ENCODE measurements at regions not wholly inside any gene's neighbourhood (a gene's known extent, or its start where the extent isn't known, plus 50 kb on each side); places are given as distances from the start of the nearest gene placed in this dataset.

DNA sequence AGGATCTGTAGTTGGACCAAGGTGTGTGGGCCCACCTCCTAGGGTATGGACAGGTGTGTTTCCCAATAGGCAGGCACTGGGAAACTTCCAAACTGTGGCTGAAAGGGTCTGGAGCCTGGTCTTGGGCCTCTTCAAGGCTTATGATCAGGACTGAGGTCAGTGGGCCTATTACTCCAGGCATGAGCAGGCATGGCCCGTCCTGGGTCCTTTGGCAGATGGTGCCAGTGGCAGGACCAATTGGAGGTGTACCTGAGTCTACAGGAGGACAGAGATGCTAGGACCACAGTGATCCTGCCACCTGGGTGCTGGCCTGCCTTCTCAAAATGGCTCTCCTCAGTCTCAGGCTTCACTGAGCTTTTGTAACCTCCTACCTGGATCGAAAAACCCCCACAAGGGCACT, 95.4 kb downstream of the RAB18 start:
- Mint-ChIP-seq H3K9me3 (ENCODE audit: low read depth) (peaks cover 3% of the 10 kb centered on the region), H3K27me3 (peaks cover 2% of the 10 kb centered on the region), H3K4me1 (no peaks in the 10 kb centered on the region), H3K4me3 (no peak overlapping the region), H3K36me3 (ENCODE audit: low read depth) (no peaks in the 10 kb centered on the region), H3K27ac (no peak overlapping the region)
- intact Hi-C loops (cut with DNase I, micrococcal nuclease) = no loop called here
- ATAC-seq (no peak), DNase-seq (no peak)
- POLR2A ChIA-PET = no interaction called here
- CTCF ChIA-PET = interaction anchor here (1.1 kb wide), 1 partner anchor 10 kb away, joined by 3 read pairs; no protein-coding TSS in a partner anchor

DNA sequence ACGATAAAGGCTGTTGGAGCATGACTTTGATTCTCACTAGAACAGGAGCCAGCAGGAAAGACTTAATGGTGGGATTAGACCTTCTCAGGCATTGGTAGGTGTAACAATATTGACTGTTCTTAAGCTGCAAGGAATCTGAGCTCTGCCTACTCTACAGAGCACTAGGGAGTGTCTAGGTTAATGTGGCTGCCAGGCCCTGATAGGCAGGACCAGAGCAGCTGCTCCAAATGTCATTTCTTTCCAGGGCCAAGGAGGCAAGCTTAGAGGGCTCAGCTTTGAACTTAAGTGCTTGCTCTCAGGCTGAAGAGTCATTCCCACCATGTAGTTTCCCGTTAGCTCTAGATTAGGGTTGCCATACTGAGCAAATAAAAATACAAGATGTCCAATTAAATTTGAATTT, 96.8 kb downstream of the RAB18 start:
- DNase-seq (no peak), ATAC-seq (no peak)
- Mint-ChIP-seq H3K4me1 (no peaks in the 10 kb centered on the region), H3K4me3 (no peak overlapping the region), H3K9me3 (ENCODE audit: low read depth) (peaks cover 3% of the 10 kb centered on the region), H3K27me3 (peaks cover 2% of the 10 kb centered on the region), H3K36me3 (ENCODE audit: low read depth) (no peaks in the 10 kb centered on the region), H3K27ac (no peak overlapping the region)
- intact Hi-C loops (cut with DNase I, micrococcal nuclease) = no loop called here
- CTCF ChIA-PET = interaction anchor here (0.7 kb wide), 1 partner anchor 1584 kb away, joined by 3 read pairs; no protein-coding TSS in a partner anchor
- POLR2A ChIA-PET = interaction anchor here (0.5 kb wide), 1 partner anchor 130 kb away, joined by 3 read pairs; no protein-coding TSS in a partner anchor

DNA sequence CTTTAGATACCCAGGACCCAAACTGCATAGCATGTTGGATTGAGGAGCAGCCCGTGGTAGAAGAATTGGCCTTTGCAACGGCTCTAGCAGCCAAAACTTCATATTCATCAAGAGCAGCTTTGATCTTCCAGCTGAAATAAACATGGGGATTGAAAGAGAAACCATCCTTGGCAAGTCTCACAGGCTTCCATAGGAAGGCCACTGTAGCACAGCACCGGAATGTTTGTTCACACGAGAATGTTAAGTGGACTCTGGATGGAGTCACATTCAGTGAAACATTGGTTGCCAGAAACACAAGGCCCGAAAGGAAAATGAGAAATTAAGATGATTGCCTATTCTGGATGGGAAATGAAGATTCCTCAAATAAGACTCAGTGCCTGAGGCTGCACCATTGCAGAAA, 97.4 kb downstream of the RAB18 start:
- POLR2A ChIA-PET = interaction anchor here (0.5 kb wide), 1 partner anchor 130 kb away, joined by 3 read pairs; no protein-coding TSS in a partner anchor
- CTCF ChIA-PET = no interaction called here
- Mint-ChIP-seq H3K27ac (no peak overlapping the region), H3K9me3 (ENCODE audit: low read depth) (no peaks in the 10 kb centered on the region), H3K36me3 (ENCODE audit: low read depth) (no peaks in the 10 kb centered on the region), H3K4me1 (no peaks in the 10 kb centered on the region), H3K27me3 (peaks cover 2% of the 10 kb centered on the region), H3K4me3 (no peak overlapping the region)
- no peak for ATAC-seq
- DNase-seq = no peak
- intact Hi-C loops (cut with DNase I, micrococcal nuclease) = no loop called here

DNA sequence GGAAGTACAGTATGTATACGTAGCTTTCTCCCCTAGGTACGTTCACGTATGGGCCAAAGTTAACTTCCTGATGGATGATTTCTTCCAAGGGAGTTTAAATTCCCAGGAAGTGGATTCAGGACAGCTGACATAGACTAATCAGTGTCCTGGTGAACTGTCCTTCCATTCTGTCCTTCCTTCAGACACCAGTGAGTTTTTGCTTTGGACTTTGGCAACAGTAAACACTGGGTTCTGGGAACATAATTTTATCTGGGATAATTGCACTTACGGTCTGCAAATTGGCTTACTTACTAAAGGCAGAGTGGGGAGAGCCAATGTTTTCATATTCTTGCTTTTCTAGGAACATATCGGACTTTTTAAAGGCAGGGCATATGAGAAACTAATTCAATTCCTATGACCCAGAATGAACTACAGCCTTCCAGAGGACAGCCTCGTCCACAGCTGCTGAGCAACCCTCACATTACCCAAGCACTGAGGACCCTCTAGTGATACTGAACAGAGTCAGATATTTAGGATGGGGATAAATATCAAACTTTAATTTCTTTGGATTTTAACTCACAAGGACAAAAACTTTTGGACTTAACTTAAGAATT, 97.9 kb downstream of the RAB18 start:
- H3K27ac Mint-ChIP-seq = no peak overlapping the region
- no peak for DNase-seq
- POLR2A ChIA-PET = no interaction called here

DNA sequence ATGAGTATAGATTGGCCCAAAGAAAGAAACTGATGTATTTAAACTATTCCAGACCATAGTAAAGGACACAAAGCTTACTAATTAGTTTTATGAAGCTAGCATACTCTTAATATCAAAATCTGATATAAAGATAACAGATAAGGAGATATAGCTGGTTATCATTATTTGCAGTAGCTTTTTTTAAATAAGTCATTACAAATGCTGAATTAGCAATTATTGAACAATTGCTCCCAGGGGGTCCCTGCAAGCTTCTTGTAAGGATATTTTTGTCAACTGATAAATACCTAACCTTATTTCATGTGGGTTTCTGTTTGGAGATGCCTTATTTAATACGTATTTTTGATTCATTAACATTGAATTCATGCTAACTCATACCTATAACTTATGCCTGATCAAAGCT, 99.0 kb downstream of the RAB18 start:
- POLR2A ChIA-PET = no interaction called here
- ATAC-seq = no peak
- H3K27me3 Mint-ChIP-seq = peaks cover 2% of the 10 kb centered on the region

More for the DNA sequence above, 97.9 kb downstream of the RAB18 start:
- Mint-ChIP-seq H3K4me3 (no peak overlapping the region), H3K9me3 (ENCODE audit: low read depth) (no peaks in the 10 kb centered on the region), H3K27me3 (peaks cover 2% of the 10 kb centered on the region), H3K36me3 (ENCODE audit: low read depth) (no peaks in the 10 kb centered on the region), H3K4me1 (no peaks in the 10 kb centered on the region)
- intact Hi-C loops (cut with DNase I, micrococcal nuclease) = no loop called here
- CTCF ChIA-PET = no interaction called here
- ATAC-seq = no peak

DNA sequence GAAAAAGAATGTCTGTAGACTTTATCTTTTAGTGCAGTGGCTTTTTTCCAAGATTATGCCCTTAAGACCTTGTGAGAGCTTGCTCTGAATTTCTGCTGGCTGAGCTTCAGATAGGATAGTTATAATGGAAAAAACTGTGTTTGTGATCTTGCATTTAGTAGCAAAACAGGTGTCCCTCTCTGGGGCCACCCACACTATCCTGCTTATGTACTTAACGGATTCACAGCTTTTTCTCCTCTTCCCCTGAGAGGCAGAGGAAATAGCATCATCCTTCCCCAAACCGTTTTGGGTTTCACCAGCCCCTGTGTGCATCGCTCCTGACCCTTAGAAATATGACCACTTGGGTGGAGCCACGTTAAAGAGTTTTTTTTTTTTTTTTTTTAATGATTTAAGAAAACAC, 101.2 kb downstream of the RAB18 start:
- ATAC-seq (no peak), DNase-seq (no peak)
- Mint-ChIP-seq H3K4me1 (no peaks in the 10 kb centered on the region), H3K36me3 (ENCODE audit: low read depth) (no peaks in the 10 kb centered on the region), H3K9me3 (ENCODE audit: low read depth) (no peaks in the 10 kb centered on the region), H3K27me3 (peaks cover 2% of the 10 kb centered on the region), H3K4me3 (no peak overlapping the region), H3K27ac (no peak overlapping the region)
- intact Hi-C loops (cut with DNase I, micrococcal nuclease) = no loop called here
- ChIA-PET POLR2A (no interaction called here), CTCF (no interaction called here)

More for the DNA sequence above, 99.0 kb downstream of the RAB18 start:
- CTCF ChIA-PET = interaction anchor here (0.9 kb wide), 1 partner anchor 1702 kb away, joined by 3 read pairs; no protein-coding TSS in a partner anchor
- Mint-ChIP-seq H3K36me3 (ENCODE audit: low read depth) (no peaks in the 10 kb centered on the region), H3K27ac (no peak overlapping the region), H3K4me1 (no peaks in the 10 kb centered on the region), H3K4me3 (no peak overlapping the region), H3K9me3 (ENCODE audit: low read depth) (no peaks in the 10 kb centered on the region)
- intact Hi-C loops (cut with DNase I, micrococcal nuclease) = no loop called here
- no peak for DNase-seq

DNA sequence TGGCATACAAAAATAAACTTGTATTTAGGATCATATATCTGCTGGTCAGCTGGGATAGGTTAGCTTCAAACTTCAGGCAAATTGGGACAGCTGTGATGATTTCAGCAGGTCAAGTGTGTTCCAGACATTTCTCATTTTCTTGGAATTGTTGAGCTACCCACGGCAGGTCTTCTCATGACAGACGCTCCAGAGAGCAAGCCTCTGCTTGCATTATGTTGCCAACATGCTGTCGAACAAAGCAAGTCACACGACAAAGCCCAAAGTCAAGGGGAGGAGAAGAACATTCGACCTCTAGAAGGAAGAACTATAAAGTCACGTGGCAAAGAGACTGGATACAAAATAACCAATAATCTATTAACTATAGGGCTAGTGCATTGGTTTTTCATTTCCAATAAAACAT, 103.5 kb downstream of the RAB18 start:
- H3K9me3 Mint-ChIP-seq (ENCODE audit: low read depth) = no peaks in the 10 kb centered on the region
- peaks cover 2% of the 10 kb centered on the region for H3K27me3 Mint-ChIP-seq
- H3K4me3 Mint-ChIP-seq = no peak overlapping the region
- CTCF ChIA-PET = no interaction called here
- H3K27ac Mint-ChIP-seq = no peak overlapping the region
- intact Hi-C loops (cut with DNase I, micrococcal nuclease) = no loop called here
- no peaks in the 10 kb centered on the region for H3K4me1 Mint-ChIP-seq
- DNase-seq (no peak), ATAC-seq (no peak)
- POLR2A ChIA-PET = no interaction called here
- no peaks in the 10 kb centered on the region for H3K36me3 Mint-ChIP-seq (ENCODE audit: low read depth)

DNA sequence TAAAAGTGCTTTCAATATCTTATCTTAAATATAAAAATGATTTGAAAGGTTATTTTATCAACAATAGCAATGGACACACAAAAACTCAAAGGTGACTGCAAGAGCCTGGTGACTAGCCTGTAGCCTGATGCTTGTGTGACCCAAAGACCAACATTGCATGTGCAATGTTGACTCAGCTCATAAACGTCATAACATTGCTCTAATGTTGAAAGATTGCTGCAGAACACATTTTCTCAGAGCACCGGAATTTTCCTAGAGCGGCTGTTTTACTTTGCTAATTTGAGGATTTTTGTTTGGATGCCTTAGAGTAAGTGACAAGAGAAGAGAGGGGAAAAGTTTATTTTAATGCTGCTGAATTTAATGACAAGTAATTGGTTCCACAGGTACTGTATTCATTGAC, 107.1 kb downstream of the RAB18 start:
- H3K36me3 Mint-ChIP-seq (ENCODE audit: low read depth) = no peaks in the 10 kb centered on the region
- ChIA-PET POLR2A (no interaction called here), CTCF (interaction anchor here (1.5 kb wide), 1 partner anchor 44 kb away, joined by 4 read pairs; no protein-coding TSS in a partner anchor)
- peaks cover 2% of the 10 kb centered on the region for H3K27me3 Mint-ChIP-seq
- ATAC-seq (no peak), DNase-seq (no peak)
- no peaks in the 10 kb centered on the region for H3K4me1 Mint-ChIP-seq
- intact Hi-C loops (cut with DNase I, micrococcal nuclease) = no loop called here
- H3K27ac Mint-ChIP-seq = no peak overlapping the region
- no peak overlapping the region for H3K4me3 Mint-ChIP-seq
- H3K9me3 Mint-ChIP-seq (ENCODE audit: low read depth) = no peaks in the 10 kb centered on the region

DNA sequence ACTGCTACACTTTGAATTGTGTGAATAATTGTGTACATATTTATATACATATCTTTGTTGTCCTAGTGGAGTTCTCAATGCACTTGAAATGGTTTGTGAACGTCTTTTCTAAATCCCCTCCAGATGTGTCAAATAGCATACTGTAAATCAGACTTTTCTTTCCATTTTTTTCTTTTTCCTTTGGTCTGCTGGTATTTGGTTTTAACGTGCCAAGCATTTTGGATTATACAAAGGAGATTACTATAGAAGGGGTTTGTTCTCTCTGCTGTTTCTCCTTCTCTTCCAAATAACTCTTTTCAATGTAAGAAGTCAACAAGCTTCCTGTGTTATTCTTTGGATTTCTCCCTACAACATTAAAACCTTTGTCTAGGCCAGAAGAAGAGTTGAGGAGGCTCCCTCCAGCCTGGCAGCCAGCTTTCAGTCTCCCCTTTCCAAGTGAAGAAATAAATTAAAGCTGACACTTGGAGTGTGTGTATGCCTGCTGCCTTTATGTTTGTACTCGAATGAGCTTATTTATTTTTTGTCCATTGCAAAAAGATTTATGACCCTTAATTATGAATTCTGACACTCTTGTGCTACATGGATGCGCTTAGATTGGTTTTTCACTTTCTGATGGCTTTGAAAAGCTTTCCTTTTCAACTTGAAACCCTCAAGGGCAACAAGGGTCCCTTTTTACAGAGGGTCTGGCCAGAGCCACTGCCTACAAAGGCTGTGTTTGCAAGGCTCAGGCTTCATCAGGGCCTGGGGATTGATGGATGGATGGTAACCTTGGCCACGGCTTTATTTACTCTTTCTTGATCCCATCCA, 107.8 kb downstream of the RAB18 start:
- CTCF ChIA-PET = interaction anchor here (1.5 kb wide), 1 partner anchor 45 kb away, joined by 4 read pairs; no protein-coding TSS in a partner anchor
- intact Hi-C loops (cut with DNase I, micrococcal nuclease) = no loop called here
- POLR2A ChIA-PET = no interaction called here
- Mint-ChIP-seq H3K36me3 (ENCODE audit: low read depth) (no peaks in the 10 kb centered on the region), H3K27ac (no peak overlapping the region), H3K27me3 (peaks cover 2% of the 10 kb centered on the region), H3K4me3 (no peak overlapping the region), H3K9me3 (ENCODE audit: low read depth) (no peaks in the 10 kb centered on the region), H3K4me1 (no peaks in the 10 kb centered on the region)
- no peak for ATAC-seq
- DNase-seq = no peak

DNA sequence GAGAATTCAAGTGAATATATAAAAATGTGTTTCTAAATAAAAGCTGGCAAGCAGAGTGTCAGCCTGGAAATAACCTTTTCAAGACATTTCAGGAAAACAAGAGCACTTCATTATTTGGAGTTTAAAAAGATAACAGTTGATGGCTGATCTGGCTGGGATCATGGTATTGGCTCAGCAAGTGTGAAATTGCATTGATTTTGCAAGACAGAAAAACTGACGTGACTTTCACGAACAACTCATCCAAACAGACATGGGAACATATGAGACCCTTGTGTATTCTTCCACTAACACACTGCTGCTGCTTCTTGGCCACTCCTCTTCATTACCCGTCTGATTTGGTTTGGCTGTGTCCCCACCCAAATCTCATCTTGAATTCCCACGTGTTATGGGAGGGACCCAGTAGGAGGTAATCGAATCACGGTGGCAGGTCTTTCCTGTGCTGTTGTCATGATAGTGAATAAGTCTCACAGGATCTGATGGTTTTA, 108.5 kb downstream of the RAB18 start:
- ChIA-PET CTCF (no interaction called here), POLR2A (no interaction called here)
- no peaks in the 10 kb centered on the region for H3K9me3 Mint-ChIP-seq (ENCODE audit: low read depth)
- DNase-seq (no peak), ATAC-seq (no peak)
- no peak overlapping the region for H3K4me3 Mint-ChIP-seq
- H3K27ac Mint-ChIP-seq = no peak overlapping the region
- no peaks in the 10 kb centered on the region for H3K4me1 Mint-ChIP-seq
- peaks cover 6% of the 10 kb centered on the region for H3K27me3 Mint-ChIP-seq
- intact Hi-C loops (cut with DNase I, micrococcal nuclease) = no loop called here
- H3K36me3 Mint-ChIP-seq (ENCODE audit: low read depth) = no peaks in the 10 kb centered on the region

DNA sequence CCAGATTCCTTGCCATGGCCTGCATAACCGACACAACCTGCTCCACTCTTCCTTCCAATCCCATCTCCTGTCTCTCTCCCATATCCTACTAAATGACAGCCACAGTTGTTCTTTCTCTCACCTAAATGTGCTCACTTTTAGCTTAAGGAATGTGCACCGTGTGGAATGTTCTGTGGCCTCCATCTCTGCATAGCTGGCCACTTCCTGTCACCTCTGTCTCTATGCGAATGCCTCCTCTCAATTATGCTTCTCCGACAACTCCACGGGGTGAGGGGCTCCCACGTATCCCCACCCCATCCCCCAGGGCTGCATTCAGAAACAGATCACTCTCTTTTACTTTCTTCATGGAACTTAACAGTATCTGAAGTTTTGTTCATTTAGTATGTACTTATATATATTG, 110.7 kb downstream of the RAB18 start:
- intact Hi-C loops (cut with DNase I, micrococcal nuclease) = no loop called here
- no peak for DNase-seq
- H3K4me1 Mint-ChIP-seq = no peaks in the 10 kb centered on the region
- CTCF ChIA-PET = no interaction called here
- no peaks in the 10 kb centered on the region for H3K36me3 Mint-ChIP-seq (ENCODE audit: low read depth)
- no peak overlapping the region for H3K4me3 Mint-ChIP-seq
- H3K27ac Mint-ChIP-seq = no peak overlapping the region
- no peaks in the 10 kb centered on the region for H3K9me3 Mint-ChIP-seq (ENCODE audit: low read depth)
- no peak for ATAC-seq
- POLR2A ChIA-PET = no interaction called here
- H3K27me3 Mint-ChIP-seq = peaks cover 6% of the 10 kb centered on the region

DNA sequence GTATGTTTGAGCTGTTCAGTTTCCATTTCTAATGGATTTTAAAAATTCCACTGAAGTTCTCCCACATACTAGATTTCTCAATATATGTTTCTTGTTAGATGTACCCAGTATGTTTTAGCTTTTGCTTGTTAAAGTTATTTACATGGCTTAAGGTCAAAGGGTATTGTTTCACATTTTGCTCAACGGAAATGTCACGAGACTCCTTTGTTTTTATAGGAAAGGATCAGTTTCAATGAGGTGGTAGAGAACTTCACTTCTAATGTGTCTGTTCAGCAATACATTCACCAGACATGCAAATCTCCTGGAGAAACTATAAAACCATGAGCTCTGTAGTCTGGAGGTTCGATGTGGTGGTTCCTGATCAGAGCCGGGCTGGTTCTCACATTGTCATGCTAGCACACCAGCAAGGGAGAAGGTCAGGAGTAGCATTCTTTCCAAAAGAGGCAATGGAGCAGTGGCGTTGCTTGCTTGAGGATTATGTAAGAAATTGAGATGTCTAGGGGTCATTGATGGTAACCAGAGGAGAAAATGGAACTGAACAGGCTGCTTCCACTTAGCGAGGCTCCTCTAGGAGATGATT, 114.0 kb downstream of the RAB18 start:
- no peak overlapping the region for H3K4me3 Mint-ChIP-seq
- ChIA-PET POLR2A (no interaction called here), CTCF (no interaction called here)
- H3K9me3 Mint-ChIP-seq (ENCODE audit: low read depth) = no peaks in the 10 kb centered on the region
- no peak for ATAC-seq
- H3K4me1 Mint-ChIP-seq = no peaks in the 10 kb centered on the region
- no peak overlapping the region for H3K27ac Mint-ChIP-seq
- H3K36me3 Mint-ChIP-seq (ENCODE audit: low read depth) = no peaks in the 10 kb centered on the region
- no peak for DNase-seq
- intact Hi-C loops (cut with DNase I, micrococcal nuclease) = no loop called here
- H3K27me3 Mint-ChIP-seq = peaks cover 9% of the 10 kb centered on the region
